HG03175 (cell line): ENCODE measurements at regions not wholly inside any gene's neighbourhood (a gene's known extent, or its start where the extent isn't known, plus 50 kb on each side); places are given as distances from the start of the nearest gene placed in this dataset.

Experiments used
- ATAC-seq: cut with Tn5 transposase; IDR thresholded peaks from one replicate; pipeline ENCODE4 v1.9.1; 2021; ENCODE audit warnings: mild to moderate bottlenecking, moderate library complexity; ENCODE audit not compliant: unreplicated experiment

DNA sequence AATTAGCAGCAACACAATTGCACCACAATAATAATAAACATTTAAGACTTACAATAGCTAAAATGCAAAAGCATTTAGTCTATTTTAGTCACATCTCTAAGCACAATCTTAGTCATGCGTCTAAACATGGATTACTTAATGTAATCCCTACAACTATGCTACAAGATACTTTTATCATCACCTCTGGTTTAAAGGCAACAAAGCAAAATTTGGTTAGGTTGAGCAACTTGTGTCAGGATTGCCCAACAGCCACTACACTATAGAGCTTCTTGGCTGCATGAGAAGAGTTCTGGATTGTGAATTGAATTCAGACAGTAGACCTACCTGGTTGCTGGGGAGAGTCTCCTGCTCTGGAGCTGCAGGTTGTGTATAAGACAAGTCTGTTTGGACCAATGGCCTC, 146.5 kb upstream of the PUDP start:
- ATAC-seq = no peak

DNA sequence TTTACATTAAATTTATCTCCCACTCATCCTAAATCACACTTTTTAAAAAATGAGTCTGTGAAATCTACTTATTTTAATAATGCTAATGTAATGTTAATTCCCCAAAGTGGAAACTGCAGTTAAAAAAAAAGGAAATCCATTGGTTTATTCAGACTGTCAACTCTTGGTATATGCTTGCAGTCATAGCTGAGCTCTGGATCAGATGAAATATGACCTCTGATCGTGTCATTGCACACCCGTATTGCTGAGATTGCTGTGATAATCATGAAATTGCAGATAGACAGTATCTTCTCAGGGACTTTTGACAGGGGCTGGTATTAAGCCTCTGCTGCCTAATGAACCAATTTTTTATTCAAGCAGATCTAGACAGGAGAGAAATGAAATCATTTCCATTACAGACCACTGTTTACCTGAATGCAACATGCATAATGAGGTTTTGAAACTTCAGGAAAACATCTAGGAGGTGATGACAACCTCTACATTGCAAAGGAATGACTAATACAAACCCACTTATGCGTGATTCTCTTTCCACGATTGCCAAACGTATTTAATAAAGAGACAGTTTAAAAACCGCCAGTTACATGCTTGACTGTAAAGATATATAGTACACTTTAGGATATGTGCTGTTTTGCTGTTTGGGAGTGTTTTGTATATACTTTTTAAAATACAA, 138.3 kb upstream of the PUDP start:
- no peak for ATAC-seq

DNA sequence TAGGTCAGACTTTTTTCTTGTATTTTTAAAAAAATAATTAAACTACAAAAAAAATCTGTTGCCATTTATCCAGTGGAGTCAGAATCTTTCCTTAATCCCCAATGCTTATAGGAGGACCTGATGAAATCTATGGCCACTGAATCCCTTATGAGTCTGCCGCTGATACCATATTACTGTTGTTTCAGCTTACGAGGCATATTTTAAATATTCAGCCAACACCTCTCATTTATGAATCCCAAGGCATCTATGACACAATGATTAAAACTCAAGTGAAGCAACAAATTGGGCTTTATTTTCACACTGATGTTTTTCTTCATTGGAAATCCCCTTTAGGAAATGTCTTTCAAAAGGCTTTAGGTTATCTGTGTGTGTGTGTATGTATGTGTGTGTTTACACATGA, 137.8 kb upstream of the PUDP start:
- ATAC-seq = no peak

DNA sequence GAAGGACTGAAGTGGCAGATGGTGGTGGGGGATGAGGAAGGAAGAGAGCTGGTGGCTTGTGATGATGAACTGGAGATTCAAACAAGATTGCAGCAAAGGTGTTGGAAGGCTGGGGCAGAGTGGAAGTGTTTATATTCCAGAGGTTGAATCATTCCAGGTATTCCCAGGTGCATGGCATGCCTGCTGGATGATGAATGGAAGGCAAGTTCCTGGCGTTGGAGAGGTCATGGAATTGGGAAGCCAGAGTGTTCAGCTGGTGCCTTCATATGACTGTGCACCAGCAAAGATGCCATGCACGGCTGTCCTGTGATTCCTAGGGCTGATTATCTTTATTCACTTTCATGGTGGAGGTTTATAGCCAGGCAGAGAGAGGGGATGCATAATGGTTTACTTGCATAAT, 135.8 kb upstream of the PUDP start:
- ATAC-seq = no peak

DNA sequence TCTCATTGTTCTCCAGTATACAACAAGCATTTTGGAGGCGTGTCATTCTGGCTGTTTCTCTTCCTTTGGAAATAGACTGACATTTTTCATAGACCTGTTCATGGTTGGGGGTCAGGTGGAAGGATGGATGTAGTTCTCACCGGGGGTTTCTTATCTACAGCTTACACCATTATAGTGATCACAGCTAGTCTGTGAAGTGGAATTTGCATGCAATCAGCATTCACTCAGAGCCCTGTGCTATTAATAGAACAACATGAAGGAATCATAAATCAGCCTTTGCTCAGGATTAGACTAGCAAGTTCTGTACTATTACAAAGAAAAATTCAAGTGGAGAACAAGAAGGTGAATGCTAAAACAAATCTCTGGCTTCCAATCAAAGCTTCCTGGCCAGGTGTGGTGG, 132.6 kb upstream of the PUDP start:
- ATAC-seq = no peak

DNA sequence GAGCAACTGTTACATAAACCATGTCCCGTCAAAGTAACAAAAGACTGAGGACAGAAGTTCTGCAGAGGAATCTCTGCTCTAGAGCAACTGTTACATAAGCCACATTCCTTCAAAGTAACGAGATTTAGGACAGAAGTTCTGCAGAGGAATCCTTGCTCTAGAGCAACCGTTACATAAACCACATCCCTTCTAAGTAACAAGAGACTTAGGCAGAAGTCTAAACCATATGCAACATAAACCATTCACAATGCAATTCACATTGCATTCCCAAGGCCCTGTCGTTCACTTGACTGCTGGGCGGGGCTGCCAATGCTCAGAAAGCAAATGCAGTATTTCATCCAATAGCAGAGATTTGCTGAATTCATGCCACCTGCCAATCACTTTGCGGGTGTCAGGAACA, 124.4 kb upstream of the PUDP start:
- ATAC-seq = no peak

DNA sequence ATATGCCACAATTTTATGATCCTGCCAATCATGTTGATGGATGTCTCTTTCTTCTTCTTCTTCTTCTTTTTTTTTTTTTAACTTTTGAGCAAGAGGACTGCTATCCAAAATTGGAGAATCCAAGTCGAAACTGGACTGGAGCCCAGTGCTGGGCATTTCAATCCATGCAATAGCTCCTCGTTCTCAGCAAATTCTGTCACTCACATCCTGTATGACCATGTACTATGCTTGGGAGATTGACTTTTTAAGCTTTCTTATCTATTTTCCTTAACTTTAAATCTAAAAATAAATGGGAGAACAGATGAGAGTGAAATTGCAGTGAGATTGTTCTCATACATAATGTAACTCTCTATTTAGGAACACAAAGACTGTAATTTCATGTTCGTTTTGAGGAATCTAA, 123.0 kb upstream of the PUDP start:
- ATAC-seq = no peak

DNA sequence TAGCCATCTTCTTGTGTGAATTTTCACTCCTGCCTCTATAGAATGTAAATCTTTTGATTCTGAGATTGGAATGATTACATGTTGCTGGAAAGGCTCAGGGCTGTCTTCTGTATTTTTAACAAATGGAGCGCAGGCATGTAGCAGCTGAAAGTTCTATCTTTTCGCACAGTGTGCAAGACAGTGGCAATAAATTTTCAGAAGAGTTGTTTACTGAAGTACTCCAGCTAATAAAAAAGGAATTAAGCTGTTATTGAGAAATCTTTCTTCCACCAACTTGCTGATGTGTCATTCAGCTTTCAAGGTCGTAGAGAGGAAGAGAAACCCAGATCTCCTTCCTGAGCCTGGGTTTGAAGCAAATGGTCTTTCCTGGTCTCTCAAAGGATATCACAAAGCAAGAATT, 122.0 kb upstream of the PUDP start:
- ATAC-seq = no peak

DNA sequence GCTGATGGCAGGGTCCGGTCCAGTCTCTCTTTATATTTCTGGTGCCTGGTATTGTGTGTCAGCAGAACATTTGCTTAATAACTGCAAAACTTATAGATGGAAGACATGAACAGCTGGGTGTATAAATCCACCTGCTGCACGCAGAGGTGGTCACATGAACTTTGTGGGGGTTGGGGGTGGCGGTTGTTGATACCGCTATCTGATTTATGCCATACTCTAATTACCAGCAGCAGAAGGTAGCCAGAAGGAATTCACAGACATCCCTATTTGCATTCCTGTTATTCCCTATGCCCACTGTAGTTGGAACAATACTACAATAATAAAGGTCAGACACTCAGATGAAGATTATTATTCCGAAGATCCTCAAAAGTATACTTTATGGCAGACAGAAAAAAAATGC, 121.6 kb upstream of the PUDP start:
- ATAC-seq = no peak

DNA sequence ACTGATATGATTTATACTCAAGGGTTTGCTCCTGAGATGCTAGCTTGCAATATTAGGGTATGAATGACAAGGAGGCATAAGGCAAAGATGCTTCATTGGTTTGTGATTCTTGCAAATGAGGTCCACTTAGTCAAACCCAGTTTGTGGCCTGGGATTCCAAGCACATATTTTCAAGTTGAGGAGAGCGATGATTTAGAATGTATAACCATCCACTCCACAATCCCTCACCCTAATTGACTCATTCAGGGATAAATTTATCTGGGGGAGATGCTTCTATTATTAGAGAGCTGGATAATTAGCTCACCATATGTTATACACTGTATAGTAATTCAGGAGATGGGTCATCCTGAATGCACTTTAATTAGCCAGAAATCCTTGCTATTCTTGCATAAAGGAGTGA, 118.3 kb upstream of the PUDP start:
- no peak for ATAC-seq

DNA sequence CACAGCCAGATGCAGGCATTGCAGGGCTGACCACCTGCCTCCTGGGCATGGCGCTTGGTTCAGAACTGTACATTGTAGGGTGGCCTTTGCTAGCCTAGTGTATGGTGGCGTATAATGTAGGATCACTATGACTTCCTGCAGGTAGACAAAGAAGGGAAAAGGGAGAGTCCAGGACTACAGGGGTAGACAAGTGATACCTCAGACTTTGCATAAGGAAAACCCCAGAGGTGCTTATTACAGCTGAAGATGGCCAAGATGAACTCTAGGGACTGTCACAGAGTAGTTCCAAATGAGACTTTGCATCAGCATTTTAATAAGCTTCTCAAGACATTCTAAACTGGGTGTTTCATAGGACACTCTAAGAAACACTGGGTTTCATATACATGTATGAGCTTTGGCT, 116.4 kb upstream of the PUDP start:
- no peak for ATAC-seq

DNA sequence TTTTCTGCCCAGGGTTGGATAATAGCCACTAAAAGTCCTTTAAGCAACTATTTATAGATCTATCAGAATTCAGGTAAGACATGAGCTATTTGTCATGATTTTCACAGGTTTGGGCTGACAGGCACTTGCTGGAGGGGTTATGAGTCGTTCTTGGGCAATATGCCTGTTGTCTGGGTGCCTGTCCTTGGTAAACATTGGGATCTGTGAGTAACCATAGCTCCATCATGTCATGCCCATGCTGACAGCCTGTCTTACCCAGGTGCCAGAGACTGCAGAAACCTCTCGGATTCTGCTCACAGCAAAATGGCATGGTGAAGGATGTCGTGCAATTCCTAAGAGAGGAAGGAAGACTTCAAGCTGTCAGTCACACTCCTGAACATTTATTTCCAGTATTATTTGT, 116.0 kb upstream of the PUDP start:
- ATAC-seq = no peak

DNA sequence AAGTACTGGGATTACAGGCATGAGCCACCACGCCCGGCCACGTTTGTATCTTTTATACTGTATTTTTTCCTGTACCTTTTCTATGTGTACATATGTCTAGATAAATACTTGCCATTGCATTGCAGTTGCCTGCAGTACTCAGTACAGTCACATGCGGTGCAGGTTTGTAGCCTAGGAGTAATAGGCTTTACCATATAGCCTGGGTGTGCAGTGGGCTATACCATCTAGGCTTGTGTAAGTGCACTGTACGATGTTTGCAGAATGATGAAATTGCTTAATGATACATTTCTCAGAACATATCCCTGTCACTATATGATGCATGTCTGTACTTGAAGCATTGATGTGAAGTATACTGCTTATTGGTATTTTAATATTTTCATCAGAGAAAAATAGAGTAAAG, 115.4 kb upstream of the PUDP start:
- ATAC-seq = no peak

DNA sequence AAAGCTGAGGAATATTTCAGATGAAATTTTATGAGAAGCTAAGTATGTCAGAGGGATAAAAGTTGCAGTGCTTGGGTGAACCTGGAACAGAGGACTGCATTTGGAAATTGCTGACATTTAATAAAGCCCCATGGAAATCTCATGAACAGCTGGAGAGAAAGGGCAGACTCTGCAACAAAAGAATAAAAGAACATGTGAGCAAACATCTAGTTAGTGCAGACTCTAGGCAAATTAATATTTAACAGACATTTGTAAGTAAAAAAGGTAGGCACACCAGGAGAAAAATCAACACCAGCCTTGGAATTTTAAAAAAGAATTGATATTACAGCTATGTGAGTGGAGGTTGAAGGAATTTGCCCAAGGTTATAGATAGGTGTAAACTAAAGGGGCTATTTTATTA, 114.6 kb upstream of the PUDP start:
- no peak for ATAC-seq

DNA sequence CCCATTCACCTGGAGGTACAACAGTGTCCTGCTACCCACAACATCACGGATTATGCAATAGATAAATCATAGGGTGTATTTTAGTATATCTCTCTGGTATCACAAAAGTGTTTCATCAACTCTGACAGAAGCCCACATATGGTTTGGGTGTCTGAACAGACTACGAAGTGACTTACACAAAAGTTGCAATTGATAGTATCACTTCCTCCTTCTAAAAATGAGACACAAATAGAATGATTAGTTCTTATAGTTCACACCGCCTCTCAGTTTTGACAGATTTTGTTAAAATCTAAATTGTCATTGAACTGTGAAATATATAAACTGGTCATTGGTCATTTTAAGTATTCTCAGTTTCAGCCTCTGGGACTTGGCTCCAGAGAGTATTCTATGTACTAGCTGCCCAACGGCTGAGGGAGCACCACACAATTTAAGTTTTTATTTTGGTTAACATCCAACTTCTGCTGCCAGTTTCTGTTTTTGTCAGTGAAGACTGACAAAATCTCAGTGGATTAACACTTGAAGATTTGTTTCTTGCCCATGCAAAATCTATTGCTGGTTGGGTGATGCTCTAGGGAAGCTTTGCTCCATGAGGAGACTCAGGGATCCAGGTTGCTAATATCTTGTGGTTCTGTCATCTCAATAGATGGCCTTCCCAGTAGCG, 113.8 kb upstream of the PUDP start:
- peak; percentile 98 for ATAC-seq

DNA sequence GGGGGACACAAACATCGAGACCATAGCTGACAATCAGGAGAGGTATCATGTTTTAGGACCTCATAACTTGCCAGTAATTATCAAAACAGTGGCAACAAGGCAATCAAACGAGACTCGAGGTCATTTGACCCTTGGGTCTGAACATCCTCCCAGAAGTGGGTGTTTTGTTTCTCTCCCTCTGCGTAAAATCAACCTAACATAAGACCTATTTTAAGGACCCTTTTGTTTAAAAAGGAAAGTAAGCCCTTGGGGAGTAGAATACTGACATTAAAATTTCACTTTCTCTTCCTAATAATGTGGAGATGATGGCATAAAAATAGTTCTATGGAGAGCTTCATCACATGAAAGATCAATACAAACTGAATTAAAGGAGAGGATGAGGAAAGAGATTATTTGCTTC, 106.2 kb upstream of the PUDP start:
- ATAC-seq = no peak

DNA sequence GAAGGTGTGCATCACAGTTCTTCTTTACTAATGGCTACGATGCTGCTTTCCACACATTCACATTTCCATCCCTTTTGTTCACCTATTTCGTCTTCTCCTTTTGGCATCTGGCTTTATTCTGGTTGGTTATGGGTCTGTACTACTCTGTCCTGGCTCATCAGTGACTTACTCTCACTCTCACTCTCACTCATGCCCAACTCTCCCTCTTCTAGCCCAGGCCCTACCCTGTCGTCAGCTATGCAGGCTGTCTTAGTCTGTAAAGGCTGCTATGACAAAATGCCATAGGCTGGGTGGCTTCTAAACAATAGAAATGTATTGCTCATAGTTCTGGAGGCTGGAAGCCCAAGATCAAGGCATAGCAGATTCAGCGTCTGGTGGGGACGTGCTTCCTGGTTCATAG, 105.6 kb upstream of the PUDP start:
- no peak for ATAC-seq

DNA sequence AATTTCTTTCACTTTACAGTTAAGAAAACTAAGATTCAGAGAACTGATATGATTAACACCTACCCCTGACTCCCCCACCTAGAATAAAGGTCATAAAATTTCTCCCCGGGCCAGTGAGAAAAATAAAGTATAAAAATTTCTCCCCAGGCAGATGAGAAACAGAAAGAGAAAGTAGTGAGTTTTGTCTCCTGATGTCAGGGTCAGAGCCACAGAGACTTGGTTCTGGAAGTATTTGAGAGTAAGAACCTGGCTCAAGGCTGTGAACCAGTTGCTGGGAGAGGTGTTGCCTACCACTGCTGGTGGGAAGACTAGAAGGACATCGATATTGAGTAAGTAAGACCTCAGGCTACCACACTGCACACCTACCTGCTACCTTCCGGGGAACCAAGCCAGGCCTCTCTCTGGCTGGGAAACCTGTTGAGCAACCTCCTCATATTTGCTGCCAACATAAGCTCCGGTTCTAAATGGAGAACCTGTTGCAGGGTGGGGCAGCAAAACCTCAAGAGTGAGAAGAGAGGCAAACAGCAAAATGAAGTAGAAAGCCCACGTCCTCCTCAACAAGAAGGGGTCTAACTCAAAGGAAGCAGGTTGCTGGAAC, 104.2 kb upstream of the PUDP start:
- ATAC-seq = no peak

DNA sequence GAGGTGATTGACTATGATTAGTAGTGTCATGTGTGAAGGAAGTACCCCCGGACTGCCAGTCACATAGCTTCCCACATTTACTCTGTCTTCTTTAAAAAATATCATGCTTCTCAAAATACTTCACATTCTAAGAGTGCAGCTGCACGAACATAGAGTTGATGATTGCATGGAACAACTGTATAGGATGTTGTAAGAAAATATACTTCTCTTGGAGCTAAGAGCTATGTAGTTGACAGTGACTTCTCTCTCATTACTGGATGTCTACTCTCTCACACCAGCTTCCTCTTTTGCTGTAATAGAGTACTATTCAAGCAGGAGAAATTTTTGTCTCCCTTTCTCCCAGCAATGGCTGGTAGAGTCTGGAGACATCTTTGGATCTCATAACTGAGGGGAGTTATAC, 99.4 kb upstream of the PUDP start:
- ATAC-seq = no peak

DNA sequence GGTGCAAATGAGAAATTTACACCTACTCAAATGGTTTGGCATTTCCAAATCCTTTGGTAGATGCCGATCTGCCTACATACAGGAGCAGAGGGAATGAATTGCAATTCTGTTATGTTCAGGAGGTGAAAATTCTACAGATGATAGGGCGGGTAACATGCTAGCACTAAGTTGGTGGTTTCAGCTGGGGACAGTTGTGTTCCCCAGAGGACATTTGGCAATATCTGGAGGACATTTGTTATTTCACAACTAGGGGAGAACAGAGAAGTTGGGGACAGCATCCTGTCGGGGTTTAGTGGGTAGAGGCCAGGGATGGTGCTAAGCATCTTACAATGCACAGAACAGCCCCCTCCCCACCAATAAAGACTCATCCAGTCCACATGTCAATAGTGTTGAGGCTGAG, 96.5 kb upstream of the PUDP start:
- no peak for ATAC-seq

DNA sequence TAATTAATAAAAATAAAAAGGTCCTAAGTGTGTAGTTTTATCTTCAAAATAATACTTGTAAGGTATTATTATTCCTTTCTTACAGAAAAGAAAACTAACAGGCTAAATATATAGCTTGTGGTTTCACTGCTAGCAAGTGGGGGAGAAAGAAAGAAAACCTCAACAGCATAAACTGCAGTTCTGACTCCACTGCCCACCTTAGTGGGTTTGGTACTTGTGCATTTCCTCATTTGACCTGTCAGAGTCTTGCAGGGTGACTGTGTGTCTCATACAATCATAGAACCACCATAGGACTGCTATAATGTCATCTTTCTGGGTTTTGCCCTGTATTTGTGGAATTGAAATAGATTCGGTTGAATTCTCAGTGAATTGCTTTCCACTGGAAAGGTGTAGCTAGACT, 94.7 kb upstream of the PUDP start:
- ATAC-seq = peak; percentile 99

DNA sequence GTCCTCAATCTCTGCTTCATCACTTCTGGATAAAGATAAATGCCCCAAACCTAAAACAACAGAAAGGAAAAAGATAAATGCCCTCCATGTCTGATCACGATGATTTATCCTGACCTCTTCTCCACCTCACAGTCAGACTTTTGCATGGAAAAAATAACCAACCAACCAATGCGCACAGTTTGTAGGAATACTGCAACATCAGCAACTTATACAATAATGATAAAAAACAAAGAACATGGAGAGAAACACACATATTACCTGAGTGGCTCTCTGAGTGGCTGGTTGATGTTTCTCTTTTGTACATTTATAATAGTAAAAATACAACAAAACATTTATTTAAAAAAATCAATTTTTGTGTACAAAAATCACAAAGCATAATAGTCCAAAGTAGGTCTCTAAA, 93.0 kb upstream of the PUDP start:
- no peak for ATAC-seq

DNA sequence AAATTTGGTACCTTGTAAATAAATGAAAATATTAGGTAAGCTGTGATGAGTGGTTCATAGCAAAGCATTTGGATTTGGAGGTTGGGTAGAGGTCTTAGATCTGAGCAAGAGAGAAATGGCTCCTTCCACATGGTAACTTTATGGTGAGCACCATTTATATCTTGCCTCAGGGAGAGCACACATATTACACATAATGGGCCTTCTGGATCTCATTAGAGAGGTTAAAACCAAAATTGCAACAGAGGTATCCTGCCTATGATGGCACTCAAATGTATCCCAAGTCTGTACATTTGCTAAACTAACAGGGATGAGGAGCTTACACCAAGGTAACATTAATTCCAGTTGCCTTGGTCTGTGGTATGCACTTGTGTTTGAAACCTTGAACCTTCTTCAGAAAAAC, 87.1 kb upstream of the PUDP start:
- ATAC-seq = no peak
